Activated CD4-positive, alpha-beta T cell treated with anti-CD3 and anti-CD28 coated beads, Interleukin-2, amount 50 U/mL, for 48 hours (primary cell): ENCODE measurements at regions not wholly inside any gene's neighbourhood (a gene's known extent, or its start where the extent isn't known, plus 50 kb on each side); places are given as distances from the start of the nearest gene placed in this dataset.
"Not testable (repeated sequence)": the region's sequence is repeated elsewhere in the genome, so short reads cannot be mapped to it uniquely, and the experiment has no call there.

Source experiments
- DNase-seq, 2 experiments: peaks; one replicate each; pipeline ENCODE4 v3.0.0-alpha.2; 2020

- DNase-seq = peak; percentile 24 to 29
Measured at GRCh38 chr6:114747995-114748625, 405.3 kb upstream of the HS3ST5 start.

- no peak for DNase-seq
Measured at GRCh38 chr6:114740547-114740946, 397.7 kb upstream of the HS3ST5 start.

- no peak for DNase-seq
Measured at GRCh38 chr6:114739656-114740055, 396.8 kb upstream of the HS3ST5 start.

- DNase-seq = no peak
Measured at GRCh38 chr6:114735025-114735735, 392.4 kb upstream of the HS3ST5 start.

GRCh38 chr6:114733596-114733995, 390.8 kb upstream of the HS3ST5 start:
- DNase-seq = no peak

GRCh38 chr6:114718716-114719270, 376.0 kb upstream of the HS3ST5 start:
- DNase-seq = no peak

- DNase-seq = no peak
Measured at GRCh38 chr6:114718186-114718585, 375.4 kb upstream of the HS3ST5 start.

- no peak for DNase-seq
Measured at GRCh38 chr6:114714836-114715507, 372.1 kb upstream of the HS3ST5 start.

GRCh38 chr6:114713690-114714089, 370.9 kb upstream of the HS3ST5 start:
- DNase-seq = no peak

- no peak for DNase-seq
Measured at GRCh38 chr6:114712129-114712662, 369.4 kb upstream of the HS3ST5 start.

GRCh38 chr6:114707081-114707620, 364.3 kb upstream of the HS3ST5 start:
- DNase-seq = no peak

GRCh38 chr6:114690625-114691024, 347.8 kb upstream of the HS3ST5 start:
- DNase-seq = no peak

GRCh38 chr6:114659513-114659912, 316.7 kb upstream of the HS3ST5 start:
- no peak for DNase-seq

- no peak for DNase-seq
Measured at GRCh38 chr6:114651611-114652010, 308.8 kb upstream of the HS3ST5 start.

GRCh38 chr6:114650891-114651290, 308.1 kb upstream of the HS3ST5 start:
- no peak for DNase-seq

- DNase-seq = no peak
Measured at GRCh38 chr6:114649298-114649697, 306.5 kb upstream of the HS3ST5 start.

GRCh38 chr6:114648847-114649246, 306.0 kb upstream of the HS3ST5 start:
- no peak for DNase-seq

GRCh38 chr6:114638341-114638740, 295.5 kb upstream of the HS3ST5 start:
- DNase-seq = no peak

GRCh38 chr6:114634016-114634415, 291.2 kb upstream of the HS3ST5 start:
- DNase-seq = no peak

- DNase-seq = not testable (repeated sequence)
Measured at GRCh38 chr6:114626226-114626625, 283.4 kb upstream of the HS3ST5 start.

GRCh38 chr6:114619621-114620200, 276.9 kb upstream of the HS3ST5 start:
- no peak for DNase-seq

- no peak for DNase-seq
Measured at GRCh38 chr6:114611696-114612095, 268.9 kb upstream of the HS3ST5 start.

GRCh38 chr6:114608091-114608490, 265.3 kb upstream of the HS3ST5 start:
- no peak for DNase-seq
